T-helper 1 cell treated with Interleukin-12 subunit alpha and Interleukin-12 subunit beta and Interleukin-4 antibody, amounts not matched to agents 30 ng/mL and 1 ng/mL, for 36 hours (primary cell): ENCODE measurements at regions not wholly inside any gene's neighbourhood (a gene's known extent, or its start where the extent isn't known, plus 50 kb on each side); places are given as distances from the start of the nearest gene placed in this dataset.
"Not testable (repeated sequence)": the region's sequence is repeated elsewhere in the genome, so short reads cannot be mapped to it uniquely, and the experiment has no call there.

ENCODE experiments used
- intact Hi-C: fragments of 100-400 bp; cut with micrococcal nuclease; formaldehyde crosslinking; loops from one replicate; pipeline ENCODE4 v1.15.1; 2024

DNA sequence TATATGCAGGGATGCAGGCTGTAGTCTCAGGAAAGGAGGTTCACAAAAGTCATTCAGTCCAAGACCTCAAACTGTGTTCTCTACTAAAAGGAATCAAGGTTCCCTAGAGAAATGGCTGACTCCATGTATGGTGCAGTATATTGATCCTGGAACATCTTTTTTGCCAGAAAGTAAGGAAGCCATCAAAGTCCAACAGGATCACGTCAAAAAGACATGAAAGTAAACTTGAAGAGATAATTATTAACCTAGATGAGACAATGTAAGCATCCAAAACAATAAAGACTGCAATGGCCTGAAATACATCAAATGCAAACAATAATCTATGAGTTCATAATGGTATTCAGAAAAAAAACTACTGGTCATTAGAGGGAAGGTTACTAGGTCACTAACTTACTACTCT lies 115.6 kb upstream of the FABP2 start:
- intact Hi-C loops = not testable (repeated sequence)

DNA sequence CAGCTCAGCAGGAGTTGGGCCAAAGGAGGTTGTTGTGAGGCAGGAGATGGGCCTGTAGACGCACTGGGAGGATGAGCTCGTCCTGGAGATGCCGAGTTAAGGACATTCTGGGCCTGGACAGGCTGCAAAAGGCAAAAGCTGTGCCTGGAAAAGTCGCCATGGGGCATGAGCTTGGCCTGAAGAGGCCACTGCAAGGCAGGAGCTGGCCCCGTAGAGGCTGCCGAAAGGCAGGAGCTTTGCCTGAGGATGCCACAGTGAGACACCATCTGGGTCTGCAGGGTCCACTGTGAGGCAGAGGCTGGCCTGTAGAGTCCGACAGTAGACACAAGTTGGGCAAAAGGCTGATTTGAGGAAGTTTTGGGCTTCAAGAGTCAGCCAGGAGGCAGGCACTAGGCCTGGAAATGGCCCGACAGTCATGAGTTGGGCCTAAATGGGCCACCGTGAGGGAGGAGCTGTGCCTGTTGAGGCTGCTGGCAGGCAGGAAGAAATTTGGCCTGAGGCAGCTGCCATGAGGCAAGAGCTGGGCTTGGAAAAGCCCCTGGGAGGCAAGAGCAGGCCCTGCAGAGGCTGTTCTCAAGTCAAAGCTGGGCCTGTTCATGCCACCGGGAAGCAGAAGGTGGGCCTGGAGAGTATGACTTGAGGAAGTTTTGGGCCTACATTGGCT lies 86.8 kb upstream of the FABP2 start:
- intact Hi-C loops = not testable (repeated sequence)

DNA sequence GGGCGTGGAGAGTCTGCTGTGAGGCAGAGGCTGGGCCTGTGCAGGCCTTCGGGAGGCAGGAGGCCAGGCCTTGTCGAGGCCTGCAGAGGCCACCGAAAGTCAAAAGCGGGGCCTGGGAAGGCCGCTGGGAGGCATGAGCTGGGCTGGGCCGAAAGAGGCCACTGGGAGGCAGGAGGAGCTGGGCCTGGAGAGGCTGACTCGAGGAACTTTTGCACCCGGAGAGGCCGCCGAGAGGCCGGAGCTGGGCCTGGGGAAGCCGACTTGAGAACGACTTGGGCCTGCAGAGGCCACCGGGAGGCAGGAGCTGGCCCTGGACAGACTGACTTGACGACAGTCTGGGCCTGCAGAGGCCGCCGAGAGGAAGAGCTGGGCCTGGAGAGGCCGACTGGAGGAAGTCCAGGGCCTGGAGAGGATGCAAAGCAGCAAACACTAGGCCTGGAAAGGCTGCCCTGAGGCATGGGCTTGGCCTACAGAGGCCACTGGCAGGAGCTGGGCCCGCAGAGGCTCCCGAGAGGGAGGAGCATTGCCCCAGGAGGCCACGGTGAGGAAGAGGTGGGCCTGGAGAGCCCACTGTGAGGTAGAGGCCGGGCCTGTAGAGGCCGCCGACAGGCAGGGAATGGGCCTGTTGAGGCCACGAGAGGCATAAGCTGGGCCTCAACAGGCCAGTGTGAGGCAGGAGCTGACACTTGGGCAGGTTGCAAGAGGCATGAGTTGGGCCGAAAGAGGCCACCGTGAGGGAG lies 85.0 kb upstream of the FABP2 start:
- intact Hi-C loops = not testable (repeated sequence)

DNA sequence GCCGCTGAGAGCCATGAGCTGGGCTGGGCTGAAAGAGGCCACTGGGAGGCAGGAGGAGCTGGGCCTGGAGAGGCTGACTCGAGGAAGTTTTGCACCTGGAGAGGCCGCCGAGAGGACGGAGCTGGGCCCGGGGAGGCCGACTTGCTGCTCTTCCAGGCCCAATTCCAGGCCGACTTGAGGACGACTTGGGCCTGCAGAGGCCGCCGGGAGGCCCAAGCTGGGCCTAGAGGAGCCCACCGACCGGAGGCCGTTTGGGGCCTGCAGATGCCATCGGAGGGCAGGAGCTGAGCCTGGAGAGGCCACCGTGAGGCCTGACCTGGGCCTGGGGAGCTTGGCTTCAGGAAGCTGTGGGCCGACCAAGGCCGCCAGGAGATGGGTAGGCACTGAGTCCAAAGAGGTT lies 84.1 kb upstream of the FABP2 start:
- intact Hi-C loops = not testable (repeated sequence)

DNA sequence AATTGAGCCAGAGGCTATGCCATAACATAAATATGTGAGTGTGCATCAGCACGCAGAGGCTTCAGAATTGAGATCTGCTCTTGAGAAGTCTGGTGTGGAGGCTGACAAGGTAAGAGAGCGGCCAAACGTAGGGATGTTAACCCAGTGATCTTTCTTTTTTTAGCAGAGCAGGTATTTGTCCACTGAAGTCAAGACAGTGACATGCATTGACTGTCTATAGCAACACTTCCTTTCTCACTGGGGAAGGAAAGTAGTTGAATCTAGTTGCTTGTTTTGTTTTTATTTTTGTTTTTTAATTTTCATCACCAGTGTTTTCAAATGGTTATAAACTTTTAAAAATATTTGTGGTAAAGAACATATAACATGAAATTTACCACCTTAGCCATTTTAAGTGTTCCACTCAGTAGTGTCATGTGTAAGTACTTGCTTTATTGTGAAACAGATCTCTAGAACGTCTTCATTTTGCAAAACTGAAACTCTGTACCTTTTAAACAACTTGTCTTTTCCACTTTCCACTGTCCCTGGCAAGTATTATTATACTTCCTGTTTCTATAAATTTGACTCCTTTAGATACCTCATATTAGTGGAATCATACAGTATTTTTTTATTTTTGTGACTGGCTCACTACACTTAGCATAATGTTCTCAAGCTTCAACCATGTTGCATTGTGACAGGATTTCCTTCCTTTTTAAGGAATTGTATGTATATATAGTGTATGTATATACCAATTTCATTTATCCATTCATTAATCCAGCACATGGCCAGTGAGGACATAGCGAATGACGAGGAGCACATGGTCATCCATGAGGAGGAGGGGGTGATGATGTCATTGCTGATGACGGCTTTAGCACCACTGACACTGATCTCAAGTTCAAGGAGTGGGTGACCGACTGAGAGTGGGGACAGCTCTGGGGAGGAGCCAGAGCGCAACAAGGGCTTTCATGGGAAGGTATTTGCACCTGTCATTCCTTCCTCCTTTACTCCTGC lies 80.7 kb upstream of the FABP2 start:
- intact Hi-C loops = not testable (repeated sequence)

DNA sequence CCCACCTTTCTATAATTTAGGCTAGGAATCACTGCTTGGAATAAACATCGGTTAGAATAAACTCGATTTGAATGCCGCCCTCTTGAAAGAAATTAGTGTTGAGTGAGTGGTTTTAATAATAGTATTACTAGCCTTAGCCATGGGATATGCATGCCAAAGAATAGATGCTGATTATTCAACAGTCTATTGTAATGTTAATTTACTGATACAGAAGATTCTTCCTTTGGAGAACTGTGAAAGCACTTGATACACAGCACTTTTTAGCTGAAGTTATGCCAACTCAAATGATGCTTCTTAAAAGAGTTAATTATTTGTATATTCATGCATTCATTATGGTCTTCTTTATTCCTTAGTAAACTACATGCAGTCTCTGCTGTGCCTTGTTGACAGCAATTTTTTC lies 73.8 kb upstream of the FABP2 start:
- intact Hi-C loops = not testable (repeated sequence)

DNA sequence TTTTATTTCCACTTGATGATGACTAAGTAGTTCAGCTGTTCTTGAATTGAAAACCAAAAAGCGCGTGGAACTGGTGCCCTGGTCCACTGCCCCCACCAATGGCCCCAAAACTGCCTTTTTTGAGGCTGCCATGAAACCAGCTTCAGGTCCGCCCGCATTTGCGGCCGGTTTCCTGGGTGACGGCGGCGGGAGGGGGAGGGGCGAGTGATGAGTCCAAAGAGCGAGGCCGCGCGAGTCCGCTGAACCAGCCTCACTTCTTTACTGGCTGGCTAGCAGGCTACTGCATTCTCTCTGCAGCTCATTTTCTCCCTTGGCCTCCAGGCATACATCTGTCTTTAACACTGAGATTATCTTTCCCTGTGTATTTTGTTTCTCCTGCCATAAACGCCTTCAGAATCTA lies 72.9 kb upstream of the FABP2 start:
- intact Hi-C loops = no loop called here

DNA sequence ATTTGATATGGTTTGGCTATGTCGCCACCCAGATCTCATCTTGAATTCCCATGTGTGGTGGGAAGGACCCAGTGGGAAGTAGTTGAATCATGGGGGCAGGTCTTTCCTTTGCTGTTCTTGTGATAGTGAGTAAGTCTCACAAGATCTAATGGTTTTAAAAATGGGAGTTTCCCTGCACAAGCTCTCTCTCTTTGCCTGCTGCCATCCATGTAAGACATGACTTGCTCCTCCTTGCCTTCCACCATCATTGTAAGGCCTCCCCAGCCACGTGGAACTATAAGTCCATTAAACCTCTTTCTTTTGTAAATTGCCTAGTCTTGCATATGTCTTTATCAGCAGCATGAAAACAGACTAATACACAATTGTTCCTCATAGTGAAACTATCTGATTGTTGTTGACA lies 66.9 kb upstream of the FABP2 start:
- intact Hi-C loops = not testable (repeated sequence)

DNA sequence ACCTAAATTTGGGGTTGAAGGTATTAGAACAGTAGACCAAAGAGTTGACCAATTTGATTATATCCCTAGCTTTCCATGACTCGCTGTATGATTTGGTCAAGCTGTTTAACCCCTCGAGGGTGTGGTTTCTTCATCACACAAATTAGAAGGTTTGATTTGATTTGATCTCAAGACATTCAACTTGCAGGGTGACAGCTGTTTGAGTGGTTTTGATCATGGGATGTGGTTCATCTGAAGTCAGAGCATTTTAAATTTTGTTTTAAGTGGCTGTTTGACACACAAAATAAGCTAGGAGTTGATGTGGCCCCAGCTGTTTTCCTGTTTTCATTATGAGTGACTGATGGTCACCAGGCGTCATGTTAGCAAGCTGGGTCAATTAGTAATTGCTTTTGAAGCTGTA lies 52.7 kb upstream of the FABP2 start:
- intact Hi-C loops = loop anchor here (1.0 kb wide), 1 partner anchor 161 kb away; no protein-coding TSS in a partner anchor

DNA sequence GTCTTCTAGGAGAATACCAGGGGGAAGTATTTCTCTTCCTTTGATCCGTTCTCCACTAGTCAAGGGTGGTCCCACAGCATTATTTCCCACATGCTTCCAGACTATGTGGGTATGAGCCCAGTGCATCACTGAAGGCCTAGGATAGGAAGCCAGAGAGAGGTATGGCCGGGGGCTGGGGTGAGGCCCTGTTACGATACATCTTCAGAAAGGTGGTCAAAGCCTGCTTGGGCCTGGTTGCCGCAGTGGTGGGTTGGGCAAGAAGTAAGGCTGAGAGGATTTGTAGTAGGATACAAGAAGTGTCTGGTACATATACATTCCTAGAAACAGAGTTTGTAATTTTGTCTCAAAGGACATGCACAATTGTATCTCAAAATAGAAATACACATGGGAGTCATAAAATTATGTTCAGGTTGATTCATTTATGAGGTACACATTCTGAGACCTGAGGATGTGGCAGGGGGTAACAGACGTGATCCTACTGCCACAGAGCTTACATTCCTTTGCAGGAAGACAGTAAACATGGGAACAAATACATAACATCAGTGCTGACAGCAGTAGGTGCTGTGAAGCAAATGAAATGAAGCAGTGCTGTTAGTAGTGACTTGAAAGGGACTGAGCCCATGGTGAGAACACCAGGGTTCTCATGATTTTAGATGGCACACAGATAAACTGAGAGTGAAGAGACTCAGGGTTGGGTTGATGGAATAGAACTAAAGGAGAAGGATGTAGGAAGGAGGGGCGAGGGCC lies 50.6 kb upstream of the FABP2 start:
- intact Hi-C loops = not testable (repeated sequence)
